ENCODE measurements at regions not wholly inside any gene's neighbourhood (a gene's known extent, or its start where the extent isn't known, plus 50 kb on each side); places are given as distances from the start of the nearest gene placed in this dataset.
A peak's percentile ranks its signal among the peaks of the same experiment; 100 is the strongest.

GRCh38 chr2:235358981-235359471 lies 134.8 kb upstream of the AGAP1 start:
- peak; percentile 90 for DNase-seq (ENCODE audit: low read depth)

- DNase-seq (ENCODE audit: low read depth) = no peak
Observed at GRCh38 chr2:235360446-235360845, 133.4 kb upstream of the AGAP1 start.

DNA sequence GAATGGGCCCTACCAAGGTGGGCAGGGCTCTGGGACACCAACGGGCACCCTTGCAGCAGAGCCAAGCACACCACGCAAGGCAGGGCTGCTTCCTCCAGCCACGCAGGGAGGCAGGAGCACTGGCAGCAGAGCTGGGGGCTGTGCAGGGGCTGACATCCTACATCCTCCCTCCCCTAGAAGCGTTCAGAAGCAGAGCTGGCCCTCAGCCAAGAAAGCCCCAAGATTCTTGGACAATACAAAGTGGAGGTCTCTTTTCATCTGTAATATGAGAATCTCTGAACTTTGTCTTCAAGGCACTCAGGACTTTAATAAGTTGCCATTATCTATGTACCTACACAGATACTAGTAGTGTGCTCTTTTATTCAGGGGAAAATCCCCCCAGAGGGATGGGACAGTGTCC lies 128.1 kb upstream of the AGAP1 start:
- DNase-seq (ENCODE audit: low read depth) = no peak

DNA sequence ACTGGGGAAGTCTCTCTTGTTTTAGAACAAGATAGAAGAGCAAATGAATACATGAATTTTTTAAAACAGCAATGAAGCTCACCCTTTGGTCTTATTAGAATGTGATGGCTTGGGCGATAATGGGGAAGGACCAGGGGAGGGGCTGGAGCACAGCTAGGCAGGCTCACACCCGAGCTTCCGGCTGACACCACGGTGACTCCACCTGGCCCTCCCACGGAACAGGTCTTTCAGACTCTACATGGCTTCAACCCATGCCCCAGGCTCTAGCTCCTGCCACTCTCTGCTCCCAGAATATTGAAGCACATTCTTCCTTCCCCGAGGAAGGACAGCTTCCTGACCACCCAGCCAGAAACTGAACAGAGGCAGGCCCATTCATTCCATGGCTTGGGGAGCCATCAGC lies 127.5 kb upstream of the AGAP1 start:
- DNase-seq (ENCODE audit: low read depth) = peak; percentile 13

DNA sequence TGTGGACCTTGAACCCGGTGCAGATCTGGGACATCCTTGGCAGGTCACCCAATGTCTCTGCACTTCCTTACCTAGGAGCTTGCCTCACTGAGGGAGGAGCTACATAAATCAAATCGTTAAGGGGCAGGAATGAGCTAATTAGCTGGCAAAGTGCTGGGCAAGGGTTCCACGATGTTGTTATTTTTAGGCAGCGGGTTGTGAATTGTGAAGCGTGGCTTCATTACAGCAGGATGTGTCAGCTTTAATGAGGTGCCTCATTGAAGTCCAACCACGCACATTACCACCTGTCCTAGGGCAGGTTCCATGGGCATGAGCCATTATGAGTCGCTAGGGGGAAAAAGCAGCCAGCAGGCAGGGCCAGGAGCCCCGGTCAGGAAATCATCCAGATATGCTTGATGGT lies 127.0 kb upstream of the AGAP1 start:
- DNase-seq (ENCODE audit: low read depth) = no peak

- DNase-seq (ENCODE audit: low read depth) = no peak
Observed at GRCh38 chr2:235371018-235371417, 122.8 kb upstream of the AGAP1 start.

- DNase-seq (ENCODE audit: low read depth) = peak; percentile 37
Observed at GRCh38 chr2:235373171-235373570, 120.7 kb upstream of the AGAP1 start.

DNA sequence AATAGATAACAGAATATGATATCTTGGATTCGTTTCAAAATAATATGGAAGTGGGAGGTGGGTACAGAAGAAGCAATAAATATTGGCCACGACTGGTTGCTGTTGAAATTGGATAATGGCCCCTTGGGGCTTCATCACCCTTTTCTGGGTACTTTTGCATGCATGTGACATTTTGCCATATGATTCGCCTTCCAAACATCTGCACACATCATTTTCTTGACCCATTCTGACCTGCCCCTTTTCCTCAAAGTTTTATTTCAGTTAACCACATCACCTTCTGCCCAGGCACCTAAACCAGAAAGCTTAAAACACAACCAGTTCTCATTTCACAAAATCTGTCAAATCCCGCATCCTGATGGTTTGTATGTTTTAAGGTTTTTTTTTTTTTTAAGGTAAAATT lies 116.7 kb upstream of the AGAP1 start:
- DNase-seq (ENCODE audit: low read depth) = peak; percentile 21

GRCh38 chr2:235378246-235378645 lies 115.6 kb upstream of the AGAP1 start:
- DNase-seq (ENCODE audit: low read depth) = no peak

DNA sequence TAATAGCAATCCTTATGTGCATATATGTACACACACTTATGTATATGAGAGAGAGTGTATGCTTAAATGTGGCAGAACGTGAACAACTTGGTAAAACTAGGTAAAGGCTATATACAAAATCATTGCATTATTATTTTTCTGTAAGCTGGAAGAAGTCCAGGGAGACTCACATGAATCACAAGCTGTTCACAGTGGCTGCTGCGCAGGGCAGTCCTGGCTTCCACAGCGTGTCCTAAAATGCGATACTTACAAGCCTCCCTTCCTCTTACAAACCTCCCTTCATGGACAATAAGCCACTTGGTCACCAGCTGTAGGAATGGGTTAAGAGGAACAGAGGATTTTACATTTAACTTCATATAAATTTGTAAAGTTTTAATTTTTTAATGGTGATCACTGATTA lies 114.9 kb upstream of the AGAP1 start:
- DNase-seq (ENCODE audit: low read depth) = no peak

DNA sequence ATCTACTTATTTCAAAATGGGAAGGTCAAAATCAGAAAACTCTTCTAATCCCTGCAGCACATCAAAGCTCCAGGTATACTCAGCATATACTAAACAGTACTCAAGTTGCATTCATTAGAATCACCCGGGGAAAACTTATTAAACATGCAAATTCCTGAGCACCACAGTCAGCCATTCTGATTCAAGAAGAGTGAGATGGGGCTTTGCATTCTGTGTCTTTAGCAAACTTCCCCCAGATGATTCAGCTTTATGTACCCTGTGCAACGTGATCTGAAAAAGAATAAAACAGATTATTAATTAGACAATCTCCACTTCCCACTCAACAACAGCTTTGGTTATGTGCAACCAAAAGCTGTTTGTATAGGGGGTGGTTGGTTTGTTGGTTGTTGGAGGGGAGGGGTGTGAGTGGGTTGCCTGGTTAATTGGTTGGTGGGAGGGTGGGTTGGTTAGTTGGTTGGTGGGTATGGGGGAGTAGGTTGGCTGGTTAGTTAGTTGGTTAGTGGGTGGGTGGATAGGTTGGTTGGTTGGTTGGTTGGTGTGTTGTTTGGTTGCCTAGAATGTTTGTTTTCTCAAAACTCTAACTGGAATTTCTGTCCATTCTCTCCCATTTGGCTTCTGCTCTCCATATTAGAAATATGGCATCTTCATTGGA lies 112.5 kb upstream of the AGAP1 start:
- DNase-seq (ENCODE audit: low read depth) = no peak

DNA sequence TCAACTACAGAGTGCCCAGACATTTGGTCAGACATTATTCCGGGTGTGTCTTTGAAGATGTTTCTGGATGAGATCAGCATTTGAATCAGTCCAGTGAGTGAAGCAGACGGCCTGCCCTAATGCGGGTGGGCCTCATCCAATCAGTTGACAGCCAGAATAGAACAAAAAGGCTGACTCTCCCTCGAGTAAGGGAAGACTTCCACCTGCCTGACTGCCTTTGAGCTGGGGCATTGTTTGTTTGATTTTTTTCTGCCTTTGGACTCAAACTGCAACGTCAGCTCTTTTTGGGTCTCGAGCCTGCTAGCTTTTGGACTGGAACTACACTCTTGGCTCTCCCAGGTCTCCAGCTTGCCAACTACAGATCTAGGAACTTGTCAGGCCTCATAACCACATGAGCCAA lies 111.7 kb upstream of the AGAP1 start:
- DNase-seq (ENCODE audit: low read depth) = no peak

- DNase-seq (ENCODE audit: low read depth) = no peak
Observed at GRCh38 chr2:235382601-235383000, 111.2 kb upstream of the AGAP1 start.

DNA sequence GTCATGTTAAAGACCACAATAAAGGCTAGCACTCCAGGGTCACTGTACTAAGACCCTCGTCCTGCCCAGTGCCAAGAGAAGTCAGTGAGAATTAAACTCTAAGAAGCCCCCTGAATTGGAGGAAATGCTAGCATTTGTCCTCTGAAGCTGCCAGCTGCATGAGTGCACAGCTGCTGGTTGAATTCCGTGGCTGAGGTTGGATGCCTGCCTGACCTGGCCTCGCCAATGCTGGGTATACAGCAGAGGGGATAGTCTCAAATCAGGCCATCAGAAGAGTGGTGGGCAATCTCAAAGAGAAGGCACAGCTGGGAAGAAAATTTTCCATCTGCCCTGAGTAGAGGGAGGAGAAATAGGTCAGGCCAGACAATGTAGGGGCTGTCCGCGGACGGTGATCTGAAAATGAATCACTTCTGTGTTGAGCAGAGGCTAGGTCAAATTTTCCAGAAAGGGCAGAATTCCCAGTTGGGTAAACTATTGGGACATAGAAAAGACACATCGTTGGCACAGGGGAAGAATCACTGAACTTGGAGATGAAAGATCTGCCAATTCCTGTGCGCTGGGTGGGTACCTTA lies 110.5 kb upstream of the AGAP1 start:
- DNase-seq (ENCODE audit: low read depth) = peak; percentile 38

- no peak for DNase-seq (ENCODE audit: low read depth)
Observed at GRCh38 chr2:235384624-235385023, 109.2 kb upstream of the AGAP1 start.

GRCh38 chr2:235389626-235390025 lies 104.2 kb upstream of the AGAP1 start:
- no peak for DNase-seq (ENCODE audit: low read depth)

GRCh38 chr2:235390108-235390815 lies 103.6 kb upstream of the AGAP1 start:
- DNase-seq (ENCODE audit: low read depth) = peak; percentile 97

GRCh38 chr2:235390816-235391194 lies 103.0 kb upstream of the AGAP1 start:
- peak; percentile 76 for DNase-seq (ENCODE audit: low read depth)

DNA sequence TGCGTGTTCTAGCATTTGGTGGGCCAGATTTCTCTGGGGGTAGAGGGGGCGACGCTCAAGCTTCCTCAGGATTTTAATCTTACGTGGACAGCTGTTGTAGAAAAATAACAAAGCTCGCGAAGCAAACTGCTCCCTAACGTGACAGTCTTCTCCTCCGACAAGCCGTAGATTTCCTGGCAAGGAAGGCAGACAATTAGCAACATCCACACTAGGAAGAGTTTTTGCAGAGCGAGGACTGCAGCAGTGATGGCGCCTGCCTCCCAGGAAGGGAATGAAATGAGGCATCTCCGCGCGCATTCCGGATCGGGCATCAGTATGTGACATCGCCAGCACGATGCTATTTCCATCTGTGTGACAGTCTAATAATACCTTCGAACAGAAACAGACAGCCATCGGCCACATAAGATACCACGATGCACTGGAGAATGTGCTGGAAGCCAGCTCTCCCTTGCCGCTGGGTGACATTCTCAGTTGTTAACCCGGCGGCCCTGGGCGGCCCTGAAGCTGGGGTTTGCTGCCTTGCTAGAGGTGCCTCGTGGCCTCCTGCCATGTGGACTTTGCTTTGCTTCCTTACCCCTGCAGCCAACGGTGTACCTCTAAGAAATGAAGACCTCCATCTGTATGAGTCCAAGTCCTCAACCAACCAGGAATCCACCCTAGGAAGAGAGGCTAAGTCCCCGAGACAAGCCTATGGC lies 101.8 kb upstream of the AGAP1 start:
- DNase-seq (ENCODE audit: low read depth) = no peak

GRCh38 chr2:235394278-235394828 lies 99.5 kb upstream of the AGAP1 start:
- DNase-seq (ENCODE audit: low read depth) = peak; percentile 97

DNA sequence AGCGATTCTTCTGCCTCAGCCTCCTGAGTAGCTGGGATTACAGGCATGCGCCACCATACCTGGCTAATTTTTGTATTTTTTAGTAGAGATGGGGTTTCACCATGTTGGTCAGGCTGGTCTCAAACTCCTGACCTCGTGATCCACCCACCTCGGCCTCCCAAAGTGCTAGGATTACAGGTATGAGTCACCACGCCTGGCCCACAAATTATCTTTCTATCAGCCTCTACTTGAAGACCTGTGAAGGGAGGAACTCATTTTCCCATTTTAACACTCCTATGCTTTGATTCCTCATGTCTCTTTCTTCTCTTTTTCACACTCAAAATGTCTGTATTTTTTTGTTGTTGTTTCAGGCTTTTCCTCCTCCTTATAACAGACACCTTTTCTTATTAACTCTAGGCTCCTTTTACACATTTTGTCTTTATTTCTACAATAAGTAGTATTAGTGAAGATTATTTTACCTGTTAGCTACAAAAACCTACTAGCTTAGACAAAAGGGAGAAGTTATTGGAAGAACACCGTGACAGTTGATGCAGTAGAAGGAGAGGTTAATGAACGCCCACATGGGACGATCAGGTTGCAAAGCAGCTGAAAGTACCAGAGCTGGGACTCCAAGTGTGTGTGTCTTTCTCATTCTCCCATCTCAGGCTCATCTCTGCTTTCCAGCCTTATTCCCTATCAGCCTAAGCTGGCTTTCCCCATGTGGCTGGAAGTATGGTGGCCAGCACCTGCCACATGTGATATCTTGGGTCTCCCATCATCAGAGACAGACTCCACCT lies 97.6 kb upstream of the AGAP1 start:
- DNase-seq (ENCODE audit: low read depth) = no peak

DNA sequence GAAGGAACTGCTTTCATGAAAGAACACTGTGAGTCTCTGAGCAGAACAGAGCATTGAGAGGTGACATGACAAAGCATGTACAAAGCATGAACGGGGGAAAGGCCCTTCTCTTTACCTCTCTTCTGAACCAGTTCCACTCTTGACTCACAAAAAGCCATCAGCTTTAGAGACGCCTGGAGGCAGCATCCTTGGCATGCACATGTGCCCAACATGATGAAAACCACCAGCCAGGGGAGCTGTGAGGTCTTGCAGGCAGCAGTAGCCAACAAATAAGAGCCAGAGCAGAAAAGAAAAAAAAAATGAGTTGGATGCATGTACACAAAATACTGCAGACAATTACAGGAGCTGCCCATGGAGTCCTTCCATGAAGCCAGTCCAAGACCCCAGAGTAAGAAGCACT lies 95.5 kb upstream of the AGAP1 start:
- DNase-seq (ENCODE audit: low read depth) = peak; percentile 77

Data from RPMI7951 (cell line).